ENCODE measurements at regions not wholly inside any gene's neighbourhood (a gene's known extent, or its start where the extent isn't known, plus 50 kb on each side); places are given as distances from the start of the nearest gene placed in this dataset.

GRCh38 chr17:53319947-53320346, 502.8 kb upstream of the KIF2B start:
- no TSS peak for BruUV-seq (replicated peaks)
- ChIA-PET POLR2A (ENCODE audit: unreplicated experiment) (no interaction called here), CTCF (no interaction called here)
- H3K18ac ChIP-seq (ENCODE audit: low read depth, low read length), result no peak overlapping the region
- no peak overlapping the region for H3K4me2 ChIP-seq (ENCODE audit: low read depth, low read length)
- no peak for DNase-seq
- H2AFZ ChIP-seq (replicated peaks; ENCODE audit: low read length, poor library complexity), result no peak overlapping the region
- intact Hi-C loops (cut with micrococcal nuclease) (no loop called here), dilution Hi-C loops (cut with HindIII; ENCODE audit: low sequenced_read_pairs, unreplicated experiment) (no loop called here), in situ Hi-C loops (cut with MboI; ENCODE audit: low sequenced_read_pairs) (no loop called here)
- H4K5ac ChIP-seq (ENCODE audit: low read depth, low read length), result no peak overlapping the region
- no peaks in the 10 kb centered on the region for H3K36me3 ChIP-seq (ENCODE audit: control insufficient read depth, insufficient read depth, low read length)
- H2AK9ac ChIP-seq (replicated peaks; ENCODE audit: low read depth, low read length, poor library complexity), result no peak overlapping the region
- no peak overlapping the region for H3K4me3 ChIP-seq (ENCODE audit: insufficient read depth, low read depth, low read length)
- ATAC-seq (ENCODE audit: low read depth), result no peak
- no peaks in the 10 kb centered on the region for H4K20me1 ChIP-seq (ENCODE audit: insufficient read depth, low read length)
- H3K9me1 ChIP-seq (ENCODE audit: insufficient read depth, low read length), result no peaks in the 10 kb centered on the region
- no peak overlapping the region for H3K27ac ChIP-seq (ENCODE audit: insufficient read depth, low read length)
- H3K56ac ChIP-seq (ENCODE audit: extremely low read depth, insufficient read depth, low read length), result no peak overlapping the region
- H4K91ac ChIP-seq (ENCODE audit: insufficient read depth, low read depth, low read length), result no peak overlapping the region
- H2BK15ac ChIP-seq (ENCODE audit: low read depth, low read length), result no peak overlapping the region
- H3K79me1 ChIP-seq (ENCODE audit: low read depth in 1 of 2, low read length in 2 of 2), result no peaks in the 10 kb centered on the region
- H2BK5ac ChIP-seq (ENCODE audit: low read depth, low read length, poor library complexity, severe bottlenecking), result no peak overlapping the region
- no peak overlapping the region for H2BK20ac ChIP-seq (ENCODE audit: low read depth, low read length)
- TF ChIP-seq POLR2A (IDR thresholded peaks at IDR 0.05; ENCODE audit: low read depth, low read length) (no peak), MAFK (IDR thresholded peaks at IDR 0.05; ENCODE audit: low read depth, low read length) (no peak), NFE2L2 (IDR thresholded peaks at IDR 0.05; ENCODE audit: low read depth, low read length) (no peak), ELK1 (IDR thresholded peaks at IDR 0.05; ENCODE audit: borderline replicate concordance, low read depth, low read length) (no peak), RAD21 (IDR thresholded peaks at IDR 0.05; ENCODE audit: low read length) (no peak), SMC3 (IDR thresholded peaks at IDR 0.05; ENCODE audit: low read depth, low read length) (no peak), FOS (IDR thresholded peaks at IDR 0.05; ENCODE audit: low read depth, low read length) (no peak), MAZ (IDR thresholded peaks at IDR 0.05; ENCODE audit: borderline replicate concordance, low read depth, low read length) (no peak), BHLHE40 (IDR thresholded peaks at IDR 0.05; ENCODE audit: low read depth, low read length) (no peak), MXI1 (IDR thresholded peaks at IDR 0.05; ENCODE audit: borderline replicate concordance, low read depth, low read length) (no peak), RFX5 (IDR thresholded peaks at IDR 0.05; ENCODE audit: low read depth, low read length) (no peak), CHD1 (IDR thresholded peaks at IDR 0.05; ENCODE audit: low read depth, low read length) (no peak), CEBPB (IDR thresholded peaks at IDR 0.05; ENCODE audit: low read depth, low read length) (no peak), RCOR1 (IDR thresholded peaks at IDR 0.05; ENCODE audit: insufficient replicate concordance, low read length) (no peak), CTCF (conservative IDR thresholded peaks at IDR 0.05; ENCODE audit: low read depth, low read length) (no peak)
- TF ChIP-seq, protein P1, sequence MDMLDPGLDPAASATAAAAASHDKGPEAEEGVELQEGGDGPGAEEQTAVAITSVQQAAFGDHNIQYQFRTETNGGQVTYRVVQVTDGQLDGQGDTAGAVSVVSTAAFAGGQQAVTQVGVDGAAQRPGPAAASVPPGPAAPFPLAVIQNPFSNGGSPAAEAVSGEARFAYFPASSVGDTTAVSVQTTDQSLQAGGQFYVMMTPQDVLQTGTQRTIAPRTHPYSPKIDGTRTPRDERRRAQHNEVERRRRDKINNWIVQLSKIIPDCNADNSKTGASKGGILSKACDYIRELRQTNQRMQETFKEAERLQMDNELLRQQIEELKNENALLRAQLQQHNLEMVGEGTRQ (IDR thresholded peaks at IDR 0.05; ENCODE audit: low read depth, low read length), result no peak
- WGBS, 2 experiments (ENCODE audit: extremely low coverage in 2 of 2, insufficient read length in 1 of 2), result no CpG with 5 or more reads among the region's 3 CpGs
- H3K9ac ChIP-seq (ENCODE audit: low read depth, low read length), result no peak overlapping the region
- H2BK120ac ChIP-seq (ENCODE audit: low read depth, low read length), result no peak overlapping the region
- H3K4ac ChIP-seq (ENCODE audit: low read depth, low read length), result no peak overlapping the region
- no peak overlapping the region for H2AK5ac ChIP-seq (ENCODE audit: low read depth, low read length)
- H4K8ac ChIP-seq (ENCODE audit: low read depth in 2 of 2, low read length in 2 of 2), result no peak overlapping the region
- H3K14ac ChIP-seq (replicated peaks; ENCODE audit: low read depth, low read length), result no peak overlapping the region
- H3K4me1 ChIP-seq (ENCODE audit: control insufficient read depth, insufficient read depth, low read length), result no peaks in the 10 kb centered on the region
- H3K9me3 ChIP-seq (ENCODE audit: control insufficient read depth, insufficient read depth, low read length), result peaks cover 4% of the 10 kb centered on the region; the same call in 1 of the 2 replicates
- H3K23ac ChIP-seq (ENCODE audit: low read depth, low read length), result no peak overlapping the region
- no peaks in the 10 kb centered on the region for H3K27me3 ChIP-seq (ENCODE audit: control insufficient read depth, insufficient read depth, low read length)

All from IMR-90 (cell line).